Kidney epithelial cell (primary cell): ENCODE measurements at regions not wholly inside any gene's neighbourhood (a gene's known extent, or its start where the extent isn't known, plus 50 kb on each side); places are given as distances from the start of the nearest gene placed in this dataset.

Source experiments
- DNase-seq: peaks from one replicate; pipeline ENCODE4 v3.0.0-alpha.2; 2010; ENCODE audit warnings: low read depth
- H3K27me3 ChIP-seq: 2 replicates; pipeline ENCODE4 v1.6.0; 2011; ENCODE audit warnings: low read length; ENCODE audit not compliant: control insufficient read depth, insufficient read depth
- H3K36me3 ChIP-seq: 2 replicates; pipeline ENCODE4 v1.5.1; 2011; ENCODE audit warnings: low read length; ENCODE audit not compliant: control insufficient read depth, insufficient read depth
- H3K4me3 ChIP-seq: 2 replicates; pipeline ENCODE4 v1.5.1; 2011; ENCODE audit warnings: low read depth, mild to moderate bottlenecking, control low read depth, low read length
- CTCF ChIP-seq: IDR thresholded peaks from 2 replicates; pipeline ENCODE4 v1.5.1; 2011; ENCODE audit warnings: mild to moderate bottlenecking, moderate library complexity, low read length, control low read depth, inconsistent platforms; ENCODE audit not compliant: insufficient read depth, poor library complexity, severe bottlenecking

GRCh38 chr1:195082183-195082582, 1526.1 kb downstream of the KCNT2 start:
- no peaks in the 10 kb centered on the region for H3K36me3 ChIP-seq
- no peak for TF ChIP-seq CTCF
- DNase-seq = no peak
- H3K4me3 ChIP-seq = no peak overlapping the region
- no peaks in the 10 kb centered on the region for H3K27me3 ChIP-seq

GRCh38 chr1:195076682-195077081, 1531.6 kb downstream of the KCNT2 start:
- Histone ChIP-seq H3K36me3 (no peaks in the 10 kb centered on the region), H3K27me3 (no peaks in the 10 kb centered on the region), H3K4me3 (no peak overlapping the region)
- DNase-seq = no peak
- TF ChIP-seq CTCF = no peak

- Histone ChIP-seq H3K27me3 (no peaks in the 10 kb centered on the region), H3K36me3 (no peaks in the 10 kb centered on the region), H3K4me3 (no peak overlapping the region)
- no peak for DNase-seq
- TF ChIP-seq CTCF = no peak
Observed at GRCh38 chr1:195075973-195076372, 1532.3 kb downstream of the KCNT2 start.

GRCh38 chr1:195071461-195071860, 1536.8 kb downstream of the KCNT2 start:
- DNase-seq = no peak
- no peak for TF ChIP-seq CTCF
- H3K36me3 ChIP-seq = no peaks in the 10 kb centered on the region

GRCh38 chr1:195065437-195065836, 1542.8 kb downstream of the KCNT2 start:
- no peaks in the 10 kb centered on the region for H3K27me3 ChIP-seq
- no peaks in the 10 kb centered on the region for H3K36me3 ChIP-seq
- H3K4me3 ChIP-seq = no peak overlapping the region
- no peak for DNase-seq
- TF ChIP-seq CTCF = no peak

More at GRCh38 chr1:195071461-195071860, 1536.8 kb downstream of the KCNT2 start:
- H3K27me3 ChIP-seq = no peaks in the 10 kb centered on the region
- no peak overlapping the region for H3K4me3 ChIP-seq

- no peak for DNase-seq
- no peak overlapping the region for H3K4me3 ChIP-seq
- no peaks in the 10 kb centered on the region for H3K27me3 ChIP-seq
- no peaks in the 10 kb centered on the region for H3K36me3 ChIP-seq
- no peak for TF ChIP-seq CTCF
Observed at GRCh38 chr1:195064358-195064757, 1543.9 kb downstream of the KCNT2 start.
